ENCODE measurements at regions not wholly inside any gene's neighbourhood (a gene's known extent, or its start where the extent isn't known, plus 50 kb on each side); places are given as distances from the start of the nearest gene placed in this dataset.

DNA sequence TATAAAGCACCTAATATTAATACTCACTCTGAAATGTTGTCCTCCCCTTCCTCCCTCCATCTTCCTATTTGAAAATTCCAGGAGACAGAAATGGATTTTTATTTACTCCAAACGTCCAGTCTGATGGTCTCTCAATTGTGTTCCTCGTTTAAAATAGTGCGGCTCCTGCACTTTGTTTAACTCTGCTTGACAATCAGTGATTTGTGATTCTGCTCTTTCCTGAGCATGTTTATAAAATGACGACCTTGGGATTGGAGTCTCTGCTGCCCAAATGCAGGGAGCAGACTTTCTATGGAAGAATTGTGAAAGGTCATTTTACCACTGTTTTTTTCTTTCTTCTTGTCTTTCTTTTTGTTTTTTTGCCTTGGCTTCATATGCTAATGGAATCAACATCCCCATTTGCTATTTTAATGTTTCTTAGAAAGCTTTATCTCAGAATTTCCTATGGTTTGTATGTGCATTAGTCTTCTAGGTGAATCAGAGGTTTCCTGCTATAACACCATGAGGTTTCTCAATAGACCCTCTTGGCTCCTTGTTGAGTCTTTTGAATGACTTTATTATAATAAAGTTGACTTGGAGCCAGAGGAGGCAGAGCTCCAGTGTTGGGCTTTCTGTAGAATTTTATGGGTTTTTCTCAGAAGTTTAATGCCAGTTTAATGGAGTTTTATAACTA, 376.5 kb downstream of the CDH11 start:
- no peaks in the 10 kb centered on the region for H3K36me3 ChIP-seq
- no peaks in the 10 kb centered on the region for H3K9me3 ChIP-seq (ENCODE audit: low read depth)
- no peak overlapping the region for H3K4me3 ChIP-seq
- no peaks in the 10 kb centered on the region for H3K27me3 ChIP-seq
- TF ChIP-seq, protein P1, sequence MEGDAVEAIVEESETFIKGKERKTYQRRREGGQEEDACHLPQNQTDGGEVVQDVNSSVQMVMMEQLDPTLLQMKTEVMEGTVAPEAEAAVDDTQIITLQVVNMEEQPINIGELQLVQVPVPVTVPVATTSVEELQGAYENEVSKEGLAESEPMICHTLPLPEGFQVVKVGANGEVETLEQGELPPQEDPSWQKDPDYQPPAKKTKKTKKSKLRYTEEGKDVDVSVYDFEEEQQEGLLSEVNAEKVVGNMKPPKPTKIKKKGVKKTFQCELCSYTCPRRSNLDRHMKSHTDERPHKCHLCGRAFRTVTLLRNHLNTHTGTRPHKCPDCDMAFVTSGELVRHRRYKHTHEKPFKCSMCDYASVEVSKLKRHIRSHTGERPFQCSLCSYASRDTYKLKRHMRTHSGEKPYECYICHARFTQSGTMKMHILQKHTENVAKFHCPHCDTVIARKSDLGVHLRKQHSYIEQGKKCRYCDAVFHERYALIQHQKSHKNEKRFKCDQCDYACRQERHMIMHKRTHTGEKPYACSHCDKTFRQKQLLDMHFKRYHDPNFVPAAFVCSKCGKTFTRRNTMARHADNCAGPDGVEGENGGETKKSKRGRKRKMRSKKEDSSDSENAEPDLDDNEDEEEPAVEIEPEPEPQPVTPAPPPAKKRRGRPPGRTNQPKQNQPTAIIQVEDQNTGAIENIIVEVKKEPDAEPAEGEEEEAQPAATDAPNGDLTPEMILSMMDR (IDR thresholded peaks at IDR 0.05; ENCODE audit: low read depth, low read length): no peak
- peaks cover 5% of the 10 kb centered on the region for H3K4me1 ChIP-seq (ENCODE audit: low read depth)
- peak in 1 of 2 donors; percentile 4 for DNase-seq (ENCODE audit: low read depth in 1 of 2, low spot score in 1 of 2)
- H3K27ac ChIP-seq: no peak overlapping the region

GRCh38 chr16:64742455-64743223, 379.2 kb downstream of the CDH11 start:
- no peak overlapping the region for H3K27ac ChIP-seq
- TF ChIP-seq, protein P1 (IDR thresholded peaks at IDR 0.05; ENCODE audit: low read depth, low read length): no peak
- DNase-seq (ENCODE audit: low read depth in 1 of 2, low spot score in 1 of 2): no peak
- H3K4me3 ChIP-seq: no peak overlapping the region
- peaks cover 5% of the 10 kb centered on the region for H3K4me1 ChIP-seq (ENCODE audit: low read depth)
- no peaks in the 10 kb centered on the region for H3K9me3 ChIP-seq (ENCODE audit: low read depth)
- H3K36me3 ChIP-seq: no peaks in the 10 kb centered on the region
- H3K27me3 ChIP-seq: no peaks in the 10 kb centered on the region

DNA sequence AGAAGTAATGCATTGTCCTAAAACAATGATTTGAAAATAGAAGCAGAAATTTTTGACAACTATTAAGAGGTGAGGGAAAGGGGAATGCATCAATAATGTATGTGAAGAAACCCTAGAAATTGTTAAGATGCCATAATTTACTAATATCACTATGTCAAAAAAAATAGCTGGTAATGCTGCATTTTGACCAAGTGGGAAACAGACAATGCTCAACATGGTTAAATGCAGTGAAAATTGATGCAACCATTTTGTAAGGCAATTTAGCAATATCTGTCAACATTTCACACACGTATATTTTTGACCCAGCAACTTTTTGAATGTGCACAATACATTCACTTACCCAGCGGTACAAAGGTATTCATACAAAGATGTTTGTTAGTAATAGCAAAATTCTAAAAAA, 381.6 kb downstream of the CDH11 start:
- DNase-seq (ENCODE audit: low read depth in 1 of 2, low spot score in 1 of 2): no peak
- H3K36me3 ChIP-seq: no peaks in the 10 kb centered on the region
- H3K4me3 ChIP-seq: no peak overlapping the region
- no peaks in the 10 kb centered on the region for H3K9me3 ChIP-seq (ENCODE audit: low read depth)
- TF ChIP-seq, protein P1 (IDR thresholded peaks at IDR 0.05; ENCODE audit: low read depth, low read length): no peak
- peaks cover 3% of the 10 kb centered on the region for H3K4me1 ChIP-seq (ENCODE audit: low read depth)
- H3K27me3 ChIP-seq: no peaks in the 10 kb centered on the region
- no peak overlapping the region for H3K27ac ChIP-seq

DNA sequence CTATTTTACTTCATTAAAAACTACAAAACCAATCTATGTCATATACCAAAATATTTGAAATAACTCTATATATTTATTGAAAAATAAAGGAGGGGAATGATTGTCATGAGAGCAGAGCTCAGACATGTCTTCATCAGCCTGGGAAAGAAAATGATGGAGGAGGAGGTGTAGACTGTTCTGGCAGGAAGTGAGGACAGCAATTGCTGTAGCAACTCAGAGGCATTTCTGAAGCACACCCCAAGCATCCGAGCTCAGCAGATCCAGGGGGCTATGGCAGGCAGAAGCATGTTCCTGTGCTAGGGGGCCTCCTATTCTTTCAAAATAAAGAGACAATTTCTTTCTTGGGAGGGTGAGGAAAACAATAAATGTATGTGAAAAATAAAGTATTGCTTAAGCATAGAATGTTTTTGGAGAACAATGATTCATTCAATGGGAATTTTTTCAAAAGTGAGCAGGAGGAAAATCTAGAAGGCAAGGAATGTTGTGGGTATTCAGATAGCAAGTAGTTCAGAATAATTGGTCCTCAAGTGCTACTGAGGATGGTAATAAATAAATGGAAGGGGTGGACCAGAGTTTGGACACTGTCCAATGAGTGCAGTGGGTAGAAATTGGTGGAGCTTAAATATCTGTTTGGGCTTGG, 383.4 kb downstream of the CDH11 start:
- Histone ChIP-seq H3K27ac (no peak overlapping the region), H3K36me3 (no peaks in the 10 kb centered on the region), H3K9me3 (ENCODE audit: low read depth) (no peaks in the 10 kb centered on the region), H3K4me1 (ENCODE audit: low read depth) (no peaks in the 10 kb centered on the region), H3K27me3 (no peaks in the 10 kb centered on the region), H3K4me3 (no peak overlapping the region)
- TF ChIP-seq, protein P1 (IDR thresholded peaks at IDR 0.05; ENCODE audit: low read depth, low read length): no peak
- DNase-seq (ENCODE audit: low read depth in 1 of 2, low spot score in 1 of 2): peak in 1 of 2 donors; percentile 75

- Histone ChIP-seq H3K4me1 (ENCODE audit: low read depth) (no peaks in the 10 kb centered on the region), H3K4me3 (no peak overlapping the region), H3K36me3 (no peaks in the 10 kb centered on the region), H3K27ac (no peak overlapping the region), H3K9me3 (ENCODE audit: low read depth) (no peaks in the 10 kb centered on the region), H3K27me3 (no peaks in the 10 kb centered on the region)
- no peak for DNase-seq (ENCODE audit: low read depth in 1 of 2, low spot score in 1 of 2)
- TF ChIP-seq, protein P1 (IDR thresholded peaks at IDR 0.05; ENCODE audit: low read depth, low read length): no peak
Observed at GRCh38 chr16:64736857-64737256, 385.0 kb downstream of the CDH11 start.

Measured in cardiac muscle cell (in vitro differentiated cells and primary cell).